Esophagus squamous epithelium (tissue), 4 donors: ENCODE measurements at regions not wholly inside any gene's neighbourhood (a gene's known extent, or its start where the extent isn't known, plus 50 kb on each side); places are given as distances from the start of the nearest gene placed in this dataset.

ENCODE experiments used
- POLR2A ChIP-seq, 4 donors: fragments of 450-650 bp; IDR thresholded peaks; one replicate each; pipeline ENCODE4 v1.6.1; 2017; ENCODE audit warnings: antibody characterized with exemption in 4 of 4, mild to moderate bottlenecking in 4 of 4, moderate library complexity in 3 of 4
- TF ChIP-seq, protein P1 (sequence below), 6 experiments: fragments of 450-650 bp in 4 of 6; fragments of 200-600 bp in 2 of 6; sonication (generic) in 2 of 6; IDR thresholded peaks; one replicate each; pipeline ENCODE4 v1.5.1; 2016 to 2019; ENCODE audit warnings: antibody characterized with exemption in 6 of 6, mild to moderate bottlenecking in 4 of 6, moderate library complexity in 4 of 6

DNA sequence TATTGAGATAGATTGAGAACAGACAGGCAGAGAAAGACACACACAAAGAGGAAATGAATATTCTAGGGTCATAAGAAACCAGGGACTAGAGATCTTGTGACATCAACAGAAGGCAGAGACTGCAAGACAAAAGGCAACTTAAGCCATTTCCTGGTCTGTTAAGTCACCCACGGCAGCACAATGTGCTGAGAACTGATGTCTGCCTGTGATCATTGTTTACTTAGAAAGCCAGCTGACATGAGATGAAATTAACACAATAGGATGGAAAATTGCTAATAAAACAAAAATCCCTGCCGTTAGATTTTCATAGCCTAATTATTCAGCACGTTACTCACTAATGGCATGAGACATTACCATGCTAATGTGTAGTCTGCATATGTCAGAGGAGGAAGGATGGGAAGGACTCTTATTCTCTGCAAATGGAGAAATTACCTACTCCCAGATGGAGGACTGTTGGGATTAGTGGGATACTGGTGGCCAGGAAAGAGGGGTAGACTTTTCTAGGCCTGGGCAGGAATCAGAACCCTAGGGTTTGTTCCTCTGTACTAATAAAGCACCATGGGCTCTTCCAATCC is 191.3 kb upstream of the PODXL start:
- TF ChIP-seq, protein P1, sequence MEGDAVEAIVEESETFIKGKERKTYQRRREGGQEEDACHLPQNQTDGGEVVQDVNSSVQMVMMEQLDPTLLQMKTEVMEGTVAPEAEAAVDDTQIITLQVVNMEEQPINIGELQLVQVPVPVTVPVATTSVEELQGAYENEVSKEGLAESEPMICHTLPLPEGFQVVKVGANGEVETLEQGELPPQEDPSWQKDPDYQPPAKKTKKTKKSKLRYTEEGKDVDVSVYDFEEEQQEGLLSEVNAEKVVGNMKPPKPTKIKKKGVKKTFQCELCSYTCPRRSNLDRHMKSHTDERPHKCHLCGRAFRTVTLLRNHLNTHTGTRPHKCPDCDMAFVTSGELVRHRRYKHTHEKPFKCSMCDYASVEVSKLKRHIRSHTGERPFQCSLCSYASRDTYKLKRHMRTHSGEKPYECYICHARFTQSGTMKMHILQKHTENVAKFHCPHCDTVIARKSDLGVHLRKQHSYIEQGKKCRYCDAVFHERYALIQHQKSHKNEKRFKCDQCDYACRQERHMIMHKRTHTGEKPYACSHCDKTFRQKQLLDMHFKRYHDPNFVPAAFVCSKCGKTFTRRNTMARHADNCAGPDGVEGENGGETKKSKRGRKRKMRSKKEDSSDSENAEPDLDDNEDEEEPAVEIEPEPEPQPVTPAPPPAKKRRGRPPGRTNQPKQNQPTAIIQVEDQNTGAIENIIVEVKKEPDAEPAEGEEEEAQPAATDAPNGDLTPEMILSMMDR (IDR thresholded peaks at IDR 0.05) = no peak
- no peak for TF ChIP-seq POLR2A (IDR thresholded peaks at IDR 0.05)
